Activated CD4-positive, alpha-beta memory T cell treated with anti-CD3 and anti-CD28 coated beads for 36 hours (primary cell): ENCODE measurements at regions not wholly inside any gene's neighbourhood (a gene's known extent, or its start where the extent isn't known, plus 50 kb on each side); places are given as distances from the start of the nearest gene placed in this dataset.
"Not testable (repeated sequence)": the region's sequence is repeated elsewhere in the genome, so short reads cannot be mapped to it uniquely, and the experiment has no call there.

Source experiments
- CTCF ChIA-PET: fragments of 350-600 bp; sonication (Branson Sonifier 250); formaldehyde crosslinking; loops from one replicate; lab custom pipeline; 2021; ENCODE audit warnings: antibody characterized with exemption, inconsistent platforms; lab: Charles Lee
- POLR2A ChIA-PET: fragments of 350-600 bp; sonication (Branson Sonifier 250); formaldehyde crosslinking; loops from one replicate; lab custom pipeline; 2021; ENCODE audit warnings: antibody characterized with exemption; lab: Charles Lee
- DNase-seq: peaks from one replicate; pipeline ENCODE4 v3.0.0-alpha.2; 2020
- H3K27ac Mint-ChIP-seq: one replicate; pipeline ENCODE4 v1.8.0; 2021; ENCODE audit warnings: mixed read lengths
- H3K27me3 Mint-ChIP-seq: one replicate; pipeline ENCODE4 v1.8.0; 2021; ENCODE audit warnings: mixed read lengths
- H3K36me3 Mint-ChIP-seq: one replicate; pipeline ENCODE4 v1.8.0; 2021; ENCODE audit warnings: mixed read lengths
- H3K4me1 Mint-ChIP-seq: one replicate; pipeline ENCODE4 v1.8.0; 2021; ENCODE audit warnings: low read depth, mixed read lengths
- H3K4me3 Mint-ChIP-seq: one replicate; pipeline ENCODE4 v1.8.0; 2021; ENCODE audit warnings: mild to moderate bottlenecking, mixed read lengths
- H3K9me3 Mint-ChIP-seq: one replicate; pipeline ENCODE4 v1.8.0; 2021; ENCODE audit warnings: mixed read lengths
- intact Hi-C: fragments of 100-400 bp; cut with micrococcal nuclease; formaldehyde crosslinking; loops from one replicate; pipeline ENCODE4 v1.15.1; 2023

DNA sequence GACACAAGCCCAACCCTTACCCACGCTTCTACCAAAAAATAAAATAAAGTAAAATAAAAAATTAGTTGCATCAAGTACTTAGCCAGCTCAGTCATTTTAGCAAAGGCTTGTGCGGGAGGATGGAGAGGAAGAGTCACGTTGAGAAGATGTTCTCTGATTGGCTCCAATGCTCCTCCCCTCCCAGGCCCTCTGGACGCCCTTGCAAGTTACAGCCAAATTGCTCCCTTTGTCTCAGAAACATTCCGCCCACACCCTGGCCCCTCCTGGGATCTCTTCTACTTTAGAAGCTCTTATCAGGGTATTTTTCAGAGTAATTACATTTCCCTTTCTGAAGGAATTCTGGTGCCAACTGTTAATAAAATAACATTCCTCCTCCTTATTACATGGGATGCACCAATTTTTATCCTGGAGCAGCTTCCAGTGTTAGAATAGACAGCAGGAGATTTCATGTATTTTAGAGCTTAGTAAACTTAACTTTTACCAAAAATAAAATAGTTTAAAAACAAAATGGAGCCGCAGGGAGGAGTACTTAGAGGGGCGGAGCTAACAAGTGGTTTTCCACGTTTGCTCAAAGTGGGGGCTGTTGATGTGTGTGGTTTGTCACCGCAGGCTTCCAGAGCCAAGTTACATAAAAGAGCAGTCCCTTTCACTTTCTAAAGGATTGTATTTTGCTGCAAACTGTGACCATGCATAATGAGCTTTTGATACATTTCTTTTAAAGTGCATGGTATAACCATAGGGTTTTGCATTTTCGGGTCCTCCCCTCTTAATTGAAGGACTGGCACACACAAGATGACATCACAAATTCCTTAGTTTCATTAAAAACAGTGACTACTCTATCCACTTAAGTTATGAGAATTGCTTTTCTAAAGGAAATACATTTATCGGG lies 71.7 kb upstream of the RAP1B start:
- intact Hi-C loops = loop anchor here (1.0 to 2.0 kb wide), 3 partner anchors 42 to 73 kb away; no protein-coding TSS in a partner anchor
- H3K4me3 Mint-ChIP-seq = peak overlapping the region; percentile 12
- POLR2A ChIA-PET = interaction anchor here (0.6 to 1.7 kb wide), 6 partner anchors 41 to 179 kb away, joined by 3 to 7 read pairs (median 3); partner anchors contain the start of gene RAP1B
- peaks cover 4% of the 10 kb centered on the region for H3K9me3 Mint-ChIP-seq
- CTCF ChIA-PET = interaction anchor here (0.8 to 1.1 kb wide), 3 partner anchors 41 to 298 kb away, joined by 3 read pairs; no protein-coding TSS in a partner anchor
- no peaks in the 10 kb centered on the region for H3K27me3 Mint-ChIP-seq
- peak; percentile 73 for DNase-seq
- peaks cover 43% of the 10 kb centered on the region for H3K4me1 Mint-ChIP-seq
- peak overlapping the region; percentile 60 for H3K27ac Mint-ChIP-seq
- no peaks in the 10 kb centered on the region for H3K36me3 Mint-ChIP-seq

DNA sequence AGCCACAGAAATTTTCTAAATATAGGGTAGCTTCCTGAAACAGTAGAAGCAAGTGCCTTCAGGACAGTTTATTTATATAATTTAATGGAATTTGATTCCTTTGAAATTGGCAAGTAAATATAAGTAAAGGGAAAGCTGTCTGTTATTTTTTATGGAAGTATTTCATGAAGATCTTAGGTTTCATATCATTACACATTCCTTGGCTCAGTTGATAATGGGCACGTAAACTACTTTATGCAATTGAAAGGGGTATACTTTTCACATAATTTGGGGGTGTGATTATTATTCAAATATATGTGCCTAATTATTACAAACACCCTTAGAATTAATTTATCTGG lies 71.1 kb upstream of the RAP1B start:
- CTCF ChIA-PET = interaction anchor here (0.8 to 1.1 kb wide), 3 partner anchors 42 to 298 kb away, joined by 3 read pairs; no protein-coding TSS in a partner anchor
- no peak for DNase-seq
- no peaks in the 10 kb centered on the region for H3K27me3 Mint-ChIP-seq
- H3K4me3 Mint-ChIP-seq = no peak overlapping the region
- POLR2A ChIA-PET = interaction anchor here (1.0 to 1.7 kb wide), 3 partner anchors 42 to 71 kb away, joined by 3 to 7 read pairs (median 3); partner anchors contain the start of gene RAP1B
- H3K36me3 Mint-ChIP-seq = no peaks in the 10 kb centered on the region
- H3K4me1 Mint-ChIP-seq = peaks cover 43% of the 10 kb centered on the region
- intact Hi-C loops = loop anchor here (1.0 to 2.0 kb wide), 3 partner anchors 43 to 73 kb away; no protein-coding TSS in a partner anchor
- H3K9me3 Mint-ChIP-seq = peaks cover 4% of the 10 kb centered on the region
- no peak overlapping the region for H3K27ac Mint-ChIP-seq

- peaks cover 43% of the 10 kb centered on the region for H3K4me1 Mint-ChIP-seq
- DNase-seq, H3K4me3 Mint-ChIP-seq, H3K36me3 Mint-ChIP-seq, H3K27me3 Mint-ChIP-seq, intact Hi-C loops, H3K9me3 Mint-ChIP-seq, CTCF ChIA-PET, H3K27ac Mint-ChIP-seq, POLR2A ChIA-PET: not testable (repeated sequence)
Measured at GRCh38 chr12:68540768-68541167, 69.9 kb upstream of the RAP1B start.

GRCh38 chr12:68547318-68547717 lies 63.4 kb upstream of the RAP1B start:
- DNase-seq, H3K4me3 Mint-ChIP-seq, H3K36me3 Mint-ChIP-seq, H3K27me3 Mint-ChIP-seq, CTCF ChIA-PET, H3K27ac Mint-ChIP-seq, H3K4me1 Mint-ChIP-seq, intact Hi-C loops: not testable (repeated sequence)
- POLR2A ChIA-PET = interaction anchor here (1.0 kb wide), 1 partner anchor 40 kb away, joined by 3 read pairs; no protein-coding TSS in a partner anchor
- H3K9me3 Mint-ChIP-seq = peaks cover 26% of the 10 kb centered on the region

- POLR2A ChIA-PET = interaction anchor here (0.6 to 0.7 kb wide), 3 partner anchors 20 to 261 kb away, joined by 3 to 5 read pairs (median 3); no protein-coding TSS in a partner anchor
- H3K27ac Mint-ChIP-seq = not testable (repeated sequence)
Measured at GRCh38 chr12:68552605-68553195, 58.0 kb upstream of the RAP1B start.

DNA sequence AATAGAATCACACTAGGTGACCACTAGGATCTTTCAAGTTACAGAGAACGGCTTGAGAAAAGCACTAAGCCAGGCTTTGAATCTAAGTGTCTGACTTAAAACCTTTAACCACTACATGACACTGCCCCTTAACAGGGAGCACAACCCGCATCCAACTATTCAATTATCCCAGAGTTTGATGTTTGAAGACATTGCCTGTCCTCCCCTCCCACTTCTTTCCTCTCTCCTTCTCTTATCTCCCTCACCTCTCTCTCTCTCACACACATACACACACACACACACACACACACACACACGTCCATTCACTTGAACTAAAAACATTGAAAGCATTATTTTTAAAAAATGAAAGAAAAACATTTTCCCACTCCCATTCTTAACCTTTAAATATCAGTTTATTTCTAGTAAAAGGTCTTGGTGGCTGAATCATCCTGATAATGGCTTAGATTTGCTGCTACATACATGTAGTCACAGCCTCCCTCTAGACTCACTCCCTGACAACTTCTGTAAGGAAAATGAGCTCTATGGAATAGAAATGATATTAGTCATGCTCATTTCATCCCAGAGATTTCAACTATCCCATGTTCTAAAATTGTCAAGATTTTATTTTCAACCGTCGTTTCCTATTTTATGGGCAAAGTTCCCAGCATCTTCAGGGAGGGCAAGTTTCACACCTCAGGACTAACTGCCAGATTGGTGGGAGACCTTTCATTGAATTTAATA lies 53.5 kb upstream of the RAP1B start:
- H3K4me3 Mint-ChIP-seq = no peak overlapping the region
- no peak for DNase-seq
- intact Hi-C loops = no loop called here
- H3K27me3 Mint-ChIP-seq = no peaks in the 10 kb centered on the region
- H3K4me1 Mint-ChIP-seq = peaks cover 17% of the 10 kb centered on the region
- no peaks in the 10 kb centered on the region for H3K36me3 Mint-ChIP-seq
- ChIA-PET POLR2A (no interaction called here), CTCF (no interaction called here)
- H3K9me3 Mint-ChIP-seq = no peaks in the 10 kb centered on the region
- H3K27ac Mint-ChIP-seq = no peak overlapping the region

More at GRCh38 chr12:68552605-68553195, 58.0 kb upstream of the RAP1B start:
- H3K4me1 Mint-ChIP-seq, H3K27me3 Mint-ChIP-seq, CTCF ChIA-PET, H3K9me3 Mint-ChIP-seq, H3K4me3 Mint-ChIP-seq, H3K36me3 Mint-ChIP-seq, DNase-seq, intact Hi-C loops: not testable (repeated sequence)

DNA sequence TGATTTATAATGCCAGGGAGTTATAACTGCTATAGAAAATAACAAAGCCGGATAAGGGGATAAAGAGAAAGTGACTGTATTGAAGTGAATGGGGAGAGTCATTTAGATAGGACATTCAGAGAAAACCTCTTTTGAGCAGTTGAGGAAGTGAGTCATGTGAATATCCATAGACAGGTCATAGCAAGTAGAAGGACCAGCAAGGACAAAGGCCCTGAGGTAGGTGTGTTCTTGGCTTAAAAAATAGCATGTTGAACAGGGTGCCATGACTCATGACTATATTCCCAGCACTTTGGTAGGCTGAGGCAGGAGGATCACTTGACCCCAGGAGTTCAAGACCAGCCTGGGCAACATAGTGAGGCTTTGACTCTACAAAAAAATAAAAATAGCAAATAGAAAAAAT lies 51.5 kb upstream of the RAP1B start:
- POLR2A ChIA-PET = interaction anchor here (1.1 kb wide), 1 partner anchor 53 kb away, joined by 3 read pairs; no protein-coding TSS in a partner anchor

DNA sequence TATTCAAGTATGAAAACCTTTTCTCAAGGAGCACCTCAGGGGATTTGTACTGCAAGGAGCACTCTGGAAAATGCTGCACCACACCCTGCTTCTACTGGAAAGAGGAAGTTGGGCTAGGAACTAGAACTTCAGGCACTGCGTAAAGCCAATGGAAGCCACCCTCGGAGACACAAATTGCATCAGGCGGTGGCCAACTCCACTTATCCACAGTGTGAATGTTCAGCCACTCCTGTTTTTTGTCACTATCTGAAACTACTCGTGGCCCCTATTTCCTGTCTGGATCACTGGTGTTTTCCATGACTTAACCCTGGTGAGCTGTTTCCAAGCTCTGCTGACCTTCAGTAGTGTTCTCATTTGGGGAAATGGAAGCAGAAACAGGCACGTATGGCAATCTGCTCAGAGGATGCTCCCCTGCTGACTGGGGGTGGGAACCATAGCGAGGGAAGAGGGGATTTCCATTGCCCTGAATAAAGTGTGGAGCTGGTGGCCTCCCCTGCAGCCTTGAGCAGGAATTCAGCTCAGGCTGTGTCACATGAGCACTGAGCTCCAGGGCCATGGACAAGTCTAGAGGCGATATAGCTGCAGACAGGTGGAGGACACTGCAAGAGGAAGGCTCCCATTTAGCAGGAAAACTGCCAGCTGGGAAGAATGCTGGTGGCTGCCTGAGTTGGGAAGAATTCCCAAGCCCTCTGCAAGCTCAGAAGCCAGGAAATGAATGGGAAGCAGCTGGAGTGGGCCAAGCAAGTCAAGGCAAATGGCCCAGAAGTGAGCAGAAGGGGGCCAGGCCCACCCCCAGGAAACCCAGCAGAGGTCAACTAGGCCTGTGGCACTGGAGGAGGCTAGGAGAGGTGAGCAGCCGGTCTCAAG lies 50.5 kb upstream of the RAP1B start:
- Mint-ChIP-seq H3K36me3 (no peaks in the 10 kb centered on the region), H3K4me1 (peaks cover 25% of the 10 kb centered on the region), H3K9me3 (no peaks in the 10 kb centered on the region), H3K27me3 (no peaks in the 10 kb centered on the region), H3K4me3 (no peak overlapping the region), H3K27ac (no peak overlapping the region)
- ChIA-PET CTCF (no interaction called here), POLR2A (interaction anchor here (1.1 kb wide), 1 partner anchor 52 kb away, joined by 3 read pairs; no protein-coding TSS in a partner anchor)
- no peak for DNase-seq
- intact Hi-C loops = loop anchor here (10.0 kb wide), 1 partner anchor 835 kb away; no protein-coding TSS in a partner anchor

More for the DNA sequence above, 51.5 kb upstream of the RAP1B start:
- no peaks in the 10 kb centered on the region for H3K9me3 Mint-ChIP-seq
- intact Hi-C loops = no loop called here
- peaks cover 16% of the 10 kb centered on the region for H3K4me1 Mint-ChIP-seq
- CTCF ChIA-PET = interaction anchor here (0.6 to 1.0 kb wide), 2 partner anchors 16 to 201 kb away, joined by 3 to 5 read pairs; no protein-coding TSS in a partner anchor
- no peaks in the 10 kb centered on the region for H3K36me3 Mint-ChIP-seq
- H3K4me3 Mint-ChIP-seq = no peak overlapping the region
- no peaks in the 10 kb centered on the region for H3K27me3 Mint-ChIP-seq
- DNase-seq = no peak
- no peak overlapping the region for H3K27ac Mint-ChIP-seq

- ChIA-PET CTCF (no interaction called here), POLR2A (no interaction called here)
- H3K27me3 Mint-ChIP-seq = no peaks in the 10 kb centered on the region
- H3K4me1 Mint-ChIP-seq = peaks cover 32% of the 10 kb centered on the region
- no peaks in the 10 kb centered on the region for H3K36me3 Mint-ChIP-seq
- no peak for DNase-seq
- intact Hi-C loops = loop anchor here (10.0 kb wide), 1 partner anchor 834 kb away; no protein-coding TSS in a partner anchor
- H3K9me3 Mint-ChIP-seq = no peaks in the 10 kb centered on the region
- H3K4me3 Mint-ChIP-seq = no peak overlapping the region
- H3K27ac Mint-ChIP-seq = no peak overlapping the region
Measured at GRCh38 chr12:68560851-68561422, 49.8 kb upstream of the RAP1B start.
